Transverse colon (tissue), 4 donors: ENCODE measurements at regions not wholly inside any gene's neighbourhood (a gene's known extent, or its start where the extent isn't known, plus 50 kb on each side); places are given as distances from the start of the nearest gene placed in this dataset.

Experiments used
- DNase-seq: peaks from one replicate; pipeline ENCODE4 v3.0.0-alpha.2; 2019
- H3K27ac ChIP-seq, 4 donors: fragments of 200-600 bp; sonication (generic); 2 replicates each; pipeline ENCODE4 v1.5.1; 2016 to 2018; ENCODE audit warnings: inconsistent platforms in 4 of 4
- H3K27me3 ChIP-seq: fragments of 200-600 bp; sonication (generic); 2 replicates; pipeline ENCODE4 v1.5.1; 2017; ENCODE audit warnings: inconsistent platforms
- H3K36me3 ChIP-seq, 4 donors: fragments of 200-600 bp; sonication (generic); 2 replicates each; pipeline ENCODE4 v1.5.1; 2017 to 2019; ENCODE audit warnings: inconsistent platforms in 4 of 4
- H3K4me1 ChIP-seq, 4 donors: fragments of 200-600 bp; sonication (generic); 2 replicates each; pipeline ENCODE4 v1.5.1; 2017 to 2020; ENCODE audit warnings: inconsistent platforms in 4 of 4
- H3K4me3 ChIP-seq, 4 donors: fragments of 200-600 bp; sonication (generic); 1 replicate in 1 of 4; 2 replicates in 3 of 4; pipeline versions ENCODE4 v1.5.1 to v1.6.1; 2017 to 2019; ENCODE audit warnings: inconsistent platforms in 4 of 4
- H3K9me3 ChIP-seq, 2 donors: fragments of 200-600 bp; sonication (generic); 2 replicates each; pipeline ENCODE4 v1.5.1; 2017 to 2019; ENCODE audit warnings: inconsistent platforms in 2 of 2
- EP300 ChIP-seq: sonication (generic); formaldehyde crosslinking; IDR thresholded peaks from one replicate; pipeline ENCODE4 v1.6.1; 2017; ENCODE audit warnings: antibody characterized with exemption, low read depth
- POLR2A ChIP-seq: fragments of 450-650 bp; IDR thresholded peaks from one replicate; pipeline ENCODE4 v1.6.1; 2016; ENCODE audit warnings: antibody characterized with exemption, mild to moderate bottlenecking, moderate library complexity
- POLR2AphosphoS5 ChIP-seq, 3 donors: sonication (generic); formaldehyde crosslinking; IDR thresholded peaks; one replicate each; pipeline ENCODE4 v1.6.1; 2016; ENCODE audit warnings: antibody characterized with exemption in 3 of 3
- WGBS, 2 donors: methylation state at CpG; one replicate each; pipeline ENCODE4 v1.1.5; 2018; ENCODE audit warnings: low coverage in 1 of 2; 5-methylcytosine and 5-hydroxymethylcytosine counted together
- in situ Hi-C, 4 donors: fragments of 200-750 bp; cut with MboI; loops; one replicate each; pipeline versions ENCODE4 v1.15.0 to v1.15.1; 2017; ENCODE audit warnings: low sequenced_read_pairs in 3 of 4, low pct_ligation_motif_present in 1 of 4, low pct_unique_long_range_greater_than_20kb in 1 of 4
- intact Hi-C: fragments of 100-400 bp; cut with DNase I; formaldehyde crosslinking; loops from one replicate; pipeline ENCODE4 v1.15.1; 2023; ENCODE audit warnings: low total_unique reads
- TF ChIP-seq, protein P1 (sequence below), 5 experiments: fragments of 200-600 bp in 3 of 5; fragments of 450-650 bp in 2 of 5; sonication (generic) in 3 of 5; IDR thresholded peaks; 1 replicate in 2 of 5; 2 replicates in 3 of 5; pipeline ENCODE4 v1.5.1; 2016 to 2017; ENCODE audit warnings: antibody characterized with exemption in 5 of 5, inconsistent platforms in 3 of 5, mild to moderate bottlenecking in 2 of 5, moderate library complexity in 1 of 5

DNA sequence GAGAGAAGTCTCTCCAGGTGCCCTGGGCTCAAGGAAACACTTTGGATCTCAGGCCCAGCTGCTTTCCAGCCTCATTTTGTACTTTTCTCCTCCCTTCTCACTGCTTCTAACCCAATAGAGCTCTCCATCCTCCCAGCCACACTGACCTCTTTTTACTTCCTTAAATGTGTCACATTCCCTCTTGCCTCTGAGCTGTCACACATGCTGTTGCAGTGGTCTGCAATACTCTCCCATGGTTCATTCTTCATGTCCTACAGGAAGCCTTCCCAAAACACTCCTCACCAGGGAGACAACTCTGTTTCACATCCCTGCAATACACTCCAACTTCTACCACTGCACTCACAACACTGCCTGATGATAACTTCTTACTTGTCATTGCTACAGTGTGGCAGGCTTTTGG lies 242.1 kb upstream of the DYNLRB2 start:
- intact Hi-C loops: no loop called here
- TF ChIP-seq EP300: no peak
- Histone ChIP-seq H3K9me3 (no peaks in the 10 kb centered on the region), H3K27me3 (no peaks in the 10 kb centered on the region), H3K4me1 (no peaks in the 10 kb centered on the region), H3K36me3 (no peaks in the 10 kb centered on the region), H3K27ac (no peak overlapping the region), H3K4me3 (no peak overlapping the region)
- no peak for DNase-seq
- in situ Hi-C loops: no loop called here

DNA sequence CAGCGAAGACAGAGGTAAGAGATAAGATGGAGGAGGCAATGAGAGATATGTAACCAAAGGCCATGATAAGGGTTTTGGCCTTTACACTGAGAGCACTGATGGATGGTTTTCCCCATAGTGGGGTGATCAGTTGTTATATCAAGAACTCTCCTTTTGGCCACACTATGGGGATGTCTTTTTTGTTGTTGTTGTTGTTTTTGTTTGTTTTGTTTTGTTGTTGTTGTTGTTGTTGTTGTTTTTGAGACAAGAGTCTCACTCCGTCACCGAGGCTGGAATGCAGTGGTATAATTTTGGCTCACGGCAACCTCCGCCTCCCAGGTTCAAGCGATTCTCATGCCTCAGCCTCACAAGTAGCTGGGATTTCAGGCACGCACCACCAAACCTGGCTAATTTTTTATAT lies 244.8 kb upstream of the DYNLRB2 start:
- intact Hi-C loops (no loop called here), in situ Hi-C loops (no loop called here)
- H3K27ac ChIP-seq: no peak overlapping the region
- no peaks in the 10 kb centered on the region for H3K9me3 ChIP-seq
- H3K4me3 ChIP-seq: no peak overlapping the region
- H3K36me3 ChIP-seq: no peaks in the 10 kb centered on the region
- H3K27me3 ChIP-seq: no peaks in the 10 kb centered on the region
- TF ChIP-seq POLR2AphosphoS5 (IDR thresholded peaks at IDR 0.05) (no peak), POLR2A (no peak), EP300 (no peak)
- TF ChIP-seq, protein P1, sequence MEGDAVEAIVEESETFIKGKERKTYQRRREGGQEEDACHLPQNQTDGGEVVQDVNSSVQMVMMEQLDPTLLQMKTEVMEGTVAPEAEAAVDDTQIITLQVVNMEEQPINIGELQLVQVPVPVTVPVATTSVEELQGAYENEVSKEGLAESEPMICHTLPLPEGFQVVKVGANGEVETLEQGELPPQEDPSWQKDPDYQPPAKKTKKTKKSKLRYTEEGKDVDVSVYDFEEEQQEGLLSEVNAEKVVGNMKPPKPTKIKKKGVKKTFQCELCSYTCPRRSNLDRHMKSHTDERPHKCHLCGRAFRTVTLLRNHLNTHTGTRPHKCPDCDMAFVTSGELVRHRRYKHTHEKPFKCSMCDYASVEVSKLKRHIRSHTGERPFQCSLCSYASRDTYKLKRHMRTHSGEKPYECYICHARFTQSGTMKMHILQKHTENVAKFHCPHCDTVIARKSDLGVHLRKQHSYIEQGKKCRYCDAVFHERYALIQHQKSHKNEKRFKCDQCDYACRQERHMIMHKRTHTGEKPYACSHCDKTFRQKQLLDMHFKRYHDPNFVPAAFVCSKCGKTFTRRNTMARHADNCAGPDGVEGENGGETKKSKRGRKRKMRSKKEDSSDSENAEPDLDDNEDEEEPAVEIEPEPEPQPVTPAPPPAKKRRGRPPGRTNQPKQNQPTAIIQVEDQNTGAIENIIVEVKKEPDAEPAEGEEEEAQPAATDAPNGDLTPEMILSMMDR (IDR thresholded peaks at IDR 0.05): no peak
- no peak for DNase-seq
- no peaks in the 10 kb centered on the region for H3K4me1 ChIP-seq
- 91 to 95% methylated on average over 5 to 7 of the region's 7 CpGs for WGBS, 2 donors

DNA sequence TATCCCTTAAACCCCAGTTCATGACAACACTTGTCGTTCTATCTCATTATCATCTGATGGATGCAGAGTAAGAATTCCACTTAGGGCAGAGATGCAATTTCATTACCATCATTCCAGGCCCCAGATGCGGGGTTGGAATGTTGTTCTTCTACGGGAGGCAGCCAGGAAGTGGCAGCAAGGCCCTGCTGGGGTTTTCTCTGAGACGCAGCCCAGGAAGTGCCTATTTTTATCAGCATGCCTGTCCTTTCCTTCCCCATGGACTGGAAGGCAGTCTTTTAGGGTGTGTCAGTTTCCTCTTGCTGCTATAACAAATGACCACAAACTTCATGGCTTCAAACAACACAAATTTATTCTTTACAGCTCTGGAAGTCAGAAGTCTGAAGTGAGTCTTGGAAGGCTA lies 246.6 kb upstream of the DYNLRB2 start:
- intact Hi-C loops: no loop called here
- no peak for TF ChIP-seq POLR2A
- TF ChIP-seq, protein P1 (IDR thresholded peaks at IDR 0.05): no peak
- no peak for TF ChIP-seq EP300
- no peak for TF ChIP-seq POLR2AphosphoS5 (IDR thresholded peaks at IDR 0.05)
- Histone ChIP-seq H3K4me1 (no peaks in the 10 kb centered on the region), H3K27ac (no peak overlapping the region), H3K4me3 (no peak overlapping the region), H3K27me3 (no peaks in the 10 kb centered on the region), H3K36me3 (no peaks in the 10 kb centered on the region), H3K9me3 (no peaks in the 10 kb centered on the region)
- 77 to 92% methylated on average over 3 to 4 of the region's 4 CpGs for WGBS, 2 donors
- in situ Hi-C loops: no loop called here
- no peak for DNase-seq

- Histone ChIP-seq H3K4me1 (no peaks in the 10 kb centered on the region), H3K27me3 (no peaks in the 10 kb centered on the region), H3K9me3 (no peaks in the 10 kb centered on the region), H3K36me3 (no peaks in the 10 kb centered on the region), H3K27ac (no peak overlapping the region), H3K4me3 (no peak overlapping the region)
- 77% methylated on average over 3 of the region's 3 CpGs; no CpG with 5 or more reads in 1 of the 2 donors for WGBS, 2 donors
- intact Hi-C loops (no loop called here), in situ Hi-C loops (no loop called here)
- TF ChIP-seq POLR2AphosphoS5 (IDR thresholded peaks at IDR 0.05) (no peak), EP300 (no peak), POLR2A (no peak)
- TF ChIP-seq, protein P1 (IDR thresholded peaks at IDR 0.05): no peak
- DNase-seq: no peak
Measured at GRCh38 chr16:80288616-80289015, 252.2 kb upstream of the DYNLRB2 start.

DNA sequence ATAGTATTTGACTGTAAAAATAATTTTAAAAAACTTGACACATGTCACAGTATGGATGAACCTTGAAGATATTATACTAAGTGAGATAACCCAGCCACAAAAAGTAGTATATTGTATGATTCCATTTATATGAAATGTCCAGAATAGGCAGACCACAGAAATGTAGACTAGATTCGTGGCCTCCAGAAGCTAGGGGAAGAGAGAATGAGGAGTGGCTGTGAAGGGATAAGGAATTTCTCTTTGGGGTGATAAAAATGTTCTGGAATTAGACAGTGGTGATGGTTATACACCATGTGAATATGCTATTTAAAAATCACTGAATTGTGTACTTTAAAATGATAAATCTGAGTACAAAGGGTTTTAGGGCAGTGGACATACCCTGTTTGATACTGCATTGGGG lies 253.1 kb upstream of the DYNLRB2 start:
- intact Hi-C loops: no loop called here
- TF ChIP-seq POLR2A (no peak), POLR2AphosphoS5 (IDR thresholded peaks at IDR 0.05) (no peak), EP300 (no peak)
- TF ChIP-seq, protein P1 (IDR thresholded peaks at IDR 0.05): no peak
- no peak overlapping the region for H3K27ac ChIP-seq
- WGBS, 2 donors: 70 to 73% methylated on average over 1 of the region's 1 CpG
- H3K9me3 ChIP-seq: no peaks in the 10 kb centered on the region
- in situ Hi-C loops: no loop called here
- H3K27me3 ChIP-seq: no peaks in the 10 kb centered on the region
- H3K4me1 ChIP-seq: no peaks in the 10 kb centered on the region
- no peak for DNase-seq
- no peak overlapping the region for H3K4me3 ChIP-seq
- H3K36me3 ChIP-seq: no peaks in the 10 kb centered on the region
